ENCODE measurements at regions not wholly inside any gene's neighbourhood (a gene's known extent, or its start where the extent isn't known, plus 50 kb on each side); places are given as distances from the start of the nearest gene placed in this dataset.

DNA sequence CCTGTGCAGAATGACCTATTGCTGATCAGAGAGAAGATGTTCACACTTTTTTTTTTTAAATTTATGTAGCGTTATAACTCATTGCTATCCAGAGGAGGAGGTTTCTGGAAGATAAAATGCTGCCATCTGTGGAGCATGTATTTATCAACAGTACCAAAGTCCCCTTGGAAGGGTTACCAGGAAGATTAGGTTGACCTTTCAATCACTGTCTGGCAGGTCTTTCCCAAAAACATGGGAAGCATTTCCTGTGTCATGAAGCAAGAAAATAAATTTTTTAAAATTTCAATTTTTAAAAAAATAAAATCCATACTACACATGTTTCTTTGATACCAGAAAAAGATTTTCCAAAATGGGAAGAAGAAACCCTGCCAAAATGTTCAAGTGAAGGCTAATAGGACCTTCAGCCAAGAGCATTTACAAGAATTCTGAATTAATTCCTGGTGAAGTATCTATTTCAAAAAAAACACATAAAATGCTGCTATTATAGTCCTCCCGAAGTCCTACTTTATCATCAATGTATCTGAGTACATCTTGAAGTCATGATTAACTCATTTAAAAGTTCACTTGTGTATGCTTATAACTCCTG lies 143.9 kb upstream of the RND3 start:
- H3K4me3 ChIP-seq, result no peak overlapping the region
- no peaks in the 10 kb centered on the region for H3K36me3 ChIP-seq
- intact Hi-C loops (cut with DNase I), result no loop called here
- DNase-seq (ENCODE audit: low spot score), result no peak
- no peaks in the 10 kb centered on the region for H3K4me1 ChIP-seq (replicated peaks)
- 49% methylated on average over 2 of the region's 2 CpGs for WGBS
- no peaks in the 10 kb centered on the region for H3K9me3 ChIP-seq
- H3K27ac ChIP-seq, result no peak overlapping the region
- TF ChIP-seq POLR2AphosphoS5 (IDR thresholded peaks at IDR 0.05), result no peak
- TF ChIP-seq CTCF (IDR thresholded peaks at IDR 0.05), result no peak
- TF ChIP-seq POLR2A (IDR thresholded peaks at IDR 0.05), result no peak
- H3K27me3 ChIP-seq (replicated peaks; ENCODE audit: insufficient read depth), result no peaks in the 10 kb centered on the region

DNA sequence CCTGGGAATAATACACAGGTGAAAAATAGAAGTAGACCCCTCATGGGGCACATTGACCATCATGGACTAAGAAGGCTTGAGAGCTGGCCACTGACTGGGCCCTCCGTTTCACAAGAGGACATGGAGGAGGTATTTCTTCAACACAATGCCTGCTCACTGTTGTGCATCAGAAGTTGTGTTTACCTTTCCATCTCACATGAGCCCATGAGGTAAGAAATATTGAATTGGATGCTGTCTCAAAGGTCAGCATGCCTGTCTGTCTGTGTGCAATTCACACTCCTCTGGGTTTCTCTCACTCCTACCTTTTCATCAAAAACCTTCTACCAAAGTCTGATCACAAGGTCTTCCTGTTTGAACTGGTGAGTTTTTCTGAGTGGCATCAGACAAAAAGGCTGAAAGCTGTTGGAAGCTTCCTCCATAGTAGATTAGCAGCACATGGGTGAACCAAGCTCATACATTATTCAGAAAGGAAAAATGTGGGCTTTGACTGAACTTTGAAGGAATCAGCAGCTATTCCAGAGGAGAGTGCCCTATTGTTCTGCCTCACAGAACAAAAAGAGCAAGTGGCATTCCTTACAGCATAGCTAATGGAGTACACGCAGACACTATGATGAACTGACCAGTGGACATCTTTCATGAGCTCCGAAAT lies 143.2 kb upstream of the RND3 start:
- no peak for TF ChIP-seq POLR2AphosphoS5 (IDR thresholded peaks at IDR 0.05)
- no peak for TF ChIP-seq POLR2A (IDR thresholded peaks at IDR 0.05)
- TF ChIP-seq CTCF (IDR thresholded peaks at IDR 0.05), result no peak
- no peaks in the 10 kb centered on the region for H3K9me3 ChIP-seq
- H3K4me3 ChIP-seq, result no peak overlapping the region
- intact Hi-C loops (cut with DNase I), result no loop called here
- H3K27me3 ChIP-seq (replicated peaks; ENCODE audit: insufficient read depth), result no peaks in the 10 kb centered on the region
- no peak overlapping the region for H3K27ac ChIP-seq
- no peaks in the 10 kb centered on the region for H3K4me1 ChIP-seq (replicated peaks)
- DNase-seq (ENCODE audit: low spot score), result no peak
- H3K36me3 ChIP-seq, result no peaks in the 10 kb centered on the region
- 83% methylated on average over 3 of the region's 3 CpGs for WGBS

DNA sequence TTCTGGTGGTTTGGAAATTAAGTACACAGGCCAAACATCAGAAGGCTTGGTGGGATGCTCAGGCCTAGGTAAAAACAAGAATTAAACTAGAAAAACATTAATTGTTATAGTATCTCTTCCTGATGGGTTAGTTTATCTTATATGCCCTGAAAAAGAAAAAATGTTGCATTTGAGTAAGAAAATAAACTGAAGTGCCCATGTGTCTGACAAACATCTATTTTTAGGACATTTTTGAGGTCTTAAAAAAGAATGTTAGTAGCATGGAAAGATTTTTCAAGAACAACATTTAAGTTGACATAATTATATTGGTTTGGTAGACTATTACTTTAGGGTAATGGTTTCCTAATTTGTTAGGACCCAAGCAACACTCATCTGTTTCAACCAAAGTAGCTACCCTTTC lies 140.1 kb upstream of the RND3 start:
- H3K9me3 ChIP-seq, result no peaks in the 10 kb centered on the region
- intact Hi-C loops (cut with DNase I), result no loop called here
- H3K27me3 ChIP-seq (replicated peaks; ENCODE audit: insufficient read depth), result no peaks in the 10 kb centered on the region

GRCh38 chr2:150626934-150627411 lies 139.5 kb upstream of the RND3 start:
- Histone ChIP-seq H3K36me3 (no peaks in the 10 kb centered on the region), H3K27ac (no peak overlapping the region), H3K4me1 (replicated peaks) (no peaks in the 10 kb centered on the region), H3K4me3 (no peak overlapping the region), H3K27me3 (replicated peaks; ENCODE audit: insufficient read depth) (no peaks in the 10 kb centered on the region), H3K9me3 (no peaks in the 10 kb centered on the region)
- DNase-seq (ENCODE audit: low spot score), result no peak
- intact Hi-C loops (cut with DNase I), result no loop called here
- TF ChIP-seq POLR2AphosphoS5 (IDR thresholded peaks at IDR 0.05), result no peak
- TF ChIP-seq CTCF (IDR thresholded peaks at IDR 0.05), result no peak
- TF ChIP-seq POLR2A (IDR thresholded peaks at IDR 0.05), result no peak
- 64% methylated on average over 1 of the region's 1 CpG for WGBS

More for the DNA sequence above, 140.1 kb upstream of the RND3 start:
- no peak overlapping the region for H3K27ac ChIP-seq
- no peak overlapping the region for H3K4me3 ChIP-seq
- no peaks in the 10 kb centered on the region for H3K36me3 ChIP-seq
- no peak for DNase-seq (ENCODE audit: low spot score)
- no peak for TF ChIP-seq POLR2A (IDR thresholded peaks at IDR 0.05)
- no peak for TF ChIP-seq CTCF (IDR thresholded peaks at IDR 0.05)
- TF ChIP-seq POLR2AphosphoS5 (IDR thresholded peaks at IDR 0.05), result no peak
- H3K4me1 ChIP-seq (replicated peaks), result no peaks in the 10 kb centered on the region

GRCh38 chr2:150625741-150626140 lies 138.3 kb upstream of the RND3 start:
- Histone ChIP-seq H3K27me3 (replicated peaks; ENCODE audit: insufficient read depth) (no peaks in the 10 kb centered on the region), H3K4me1 (replicated peaks) (no peaks in the 10 kb centered on the region), H3K27ac (no peak overlapping the region), H3K9me3 (no peaks in the 10 kb centered on the region), H3K36me3 (no peaks in the 10 kb centered on the region), H3K4me3 (no peak overlapping the region)
- DNase-seq (ENCODE audit: low spot score), result no peak
- 95% methylated on average over 2 of the region's 2 CpGs for WGBS
- TF ChIP-seq POLR2AphosphoS5 (IDR thresholded peaks at IDR 0.05) (no peak), POLR2A (IDR thresholded peaks at IDR 0.05) (no peak), CTCF (IDR thresholded peaks at IDR 0.05) (no peak)
- intact Hi-C loops (cut with DNase I), result no loop called here

All from prostate gland (tissue), 2 donors.